ENCODE measurements at regions not wholly inside any gene's neighbourhood (a gene's known extent, or its start where the extent isn't known, plus 50 kb on each side); places are given as distances from the start of the nearest gene placed in this dataset.

DNA sequence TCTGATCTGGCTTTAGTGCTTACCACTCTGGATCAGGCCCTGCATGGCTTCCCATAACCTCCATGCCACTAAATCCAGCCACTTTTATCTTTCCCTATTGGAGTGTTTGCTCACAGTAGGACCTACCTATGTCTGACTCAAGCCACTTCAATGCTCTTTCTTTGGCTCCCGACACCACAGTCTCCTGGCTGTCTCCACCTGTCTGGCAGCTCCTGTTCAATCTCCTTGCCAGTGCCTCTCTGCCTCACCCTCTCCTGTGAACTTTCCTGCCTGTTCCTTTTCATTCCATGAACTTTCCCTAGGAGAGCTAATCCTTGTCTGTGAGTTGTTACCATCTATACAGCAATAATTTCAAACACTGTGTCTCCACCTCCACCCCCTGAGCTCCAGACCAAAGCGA lies 82.6 kb upstream of the UCN3 start:
- TF ChIP-seq, protein P1, sequence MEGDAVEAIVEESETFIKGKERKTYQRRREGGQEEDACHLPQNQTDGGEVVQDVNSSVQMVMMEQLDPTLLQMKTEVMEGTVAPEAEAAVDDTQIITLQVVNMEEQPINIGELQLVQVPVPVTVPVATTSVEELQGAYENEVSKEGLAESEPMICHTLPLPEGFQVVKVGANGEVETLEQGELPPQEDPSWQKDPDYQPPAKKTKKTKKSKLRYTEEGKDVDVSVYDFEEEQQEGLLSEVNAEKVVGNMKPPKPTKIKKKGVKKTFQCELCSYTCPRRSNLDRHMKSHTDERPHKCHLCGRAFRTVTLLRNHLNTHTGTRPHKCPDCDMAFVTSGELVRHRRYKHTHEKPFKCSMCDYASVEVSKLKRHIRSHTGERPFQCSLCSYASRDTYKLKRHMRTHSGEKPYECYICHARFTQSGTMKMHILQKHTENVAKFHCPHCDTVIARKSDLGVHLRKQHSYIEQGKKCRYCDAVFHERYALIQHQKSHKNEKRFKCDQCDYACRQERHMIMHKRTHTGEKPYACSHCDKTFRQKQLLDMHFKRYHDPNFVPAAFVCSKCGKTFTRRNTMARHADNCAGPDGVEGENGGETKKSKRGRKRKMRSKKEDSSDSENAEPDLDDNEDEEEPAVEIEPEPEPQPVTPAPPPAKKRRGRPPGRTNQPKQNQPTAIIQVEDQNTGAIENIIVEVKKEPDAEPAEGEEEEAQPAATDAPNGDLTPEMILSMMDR (IDR thresholded peaks at IDR 0.05; ENCODE audit: low read length) = no peak
- TF ChIP-seq EZH2 (optimal IDR thresholded peaks at IDR 0.05; ENCODE audit: low read depth, low read length) (no peak), EZH2phosphoT487 (IDR thresholded peaks at IDR 0.05; ENCODE audit: low read length) (no peak)
